ENCODE measurements at regions not wholly inside any gene's neighbourhood (a gene's known extent, or its start where the extent isn't known, plus 50 kb on each side); places are given as distances from the start of the nearest gene placed in this dataset.
A peak's percentile ranks its signal among the peaks of the same experiment; 100 is the strongest.

- no peak overlapping the region for H4K5ac ChIP-seq (ENCODE audit: low read length)
- H2BK120ac ChIP-seq (ENCODE audit: low read depth, low read length): no peak overlapping the region
- H3K4me2 ChIP-seq (ENCODE audit: low read length): no peak overlapping the region
- H4K8ac ChIP-seq (ENCODE audit: low read depth, low read length): no peak overlapping the region
- H3K4me3 ChIP-seq (ENCODE audit: low read length): no peak overlapping the region
- no peak overlapping the region for H2AK5ac ChIP-seq (ENCODE audit: low read length)
- no CpG with 5 or more reads among the region's 2 CpGs for WGBS (ENCODE audit: extremely low coverage, insufficient coverage, low lambda C conversion rate)
- H3K4me1 ChIP-seq (ENCODE audit: control insufficient read depth, low read depth, low read length): no peaks in the 10 kb centered on the region
- DNase-seq: no peak
- no peak overlapping the region for H3K27ac ChIP-seq (ENCODE audit: low read depth, low read length)
- H3K23ac ChIP-seq (ENCODE audit: low read length): no peak overlapping the region
- no peak overlapping the region for H2BK15ac ChIP-seq (replicated peaks; ENCODE audit: low read depth)
- no peak overlapping the region for H2BK5ac ChIP-seq (ENCODE audit: low read length)
- H3K79me1 ChIP-seq (ENCODE audit: low read length): no peaks in the 10 kb centered on the region
- no peak overlapping the region for H3K18ac ChIP-seq (ENCODE audit: low read length)
- no peak overlapping the region for H3K56ac ChIP-seq (ENCODE audit: low read length)
- H3K9ac ChIP-seq (ENCODE audit: low read length): no peak overlapping the region
- no peaks in the 10 kb centered on the region for H3K36me3 ChIP-seq (ENCODE audit: control insufficient read depth, insufficient read depth, low read length)
- no peak overlapping the region for H3K4ac ChIP-seq (ENCODE audit: low read depth, low read length)
- H3K79me2 ChIP-seq (ENCODE audit: control insufficient read depth, insufficient read depth, low read length): no peaks in the 10 kb centered on the region
- no peaks in the 10 kb centered on the region for H3K27me3 ChIP-seq (ENCODE audit: insufficient read depth, low read length, poor library complexity)
Observed at GRCh38 chr9:3730511-3730922, 204.7 kb upstream of the RFX3 start.

DNA sequence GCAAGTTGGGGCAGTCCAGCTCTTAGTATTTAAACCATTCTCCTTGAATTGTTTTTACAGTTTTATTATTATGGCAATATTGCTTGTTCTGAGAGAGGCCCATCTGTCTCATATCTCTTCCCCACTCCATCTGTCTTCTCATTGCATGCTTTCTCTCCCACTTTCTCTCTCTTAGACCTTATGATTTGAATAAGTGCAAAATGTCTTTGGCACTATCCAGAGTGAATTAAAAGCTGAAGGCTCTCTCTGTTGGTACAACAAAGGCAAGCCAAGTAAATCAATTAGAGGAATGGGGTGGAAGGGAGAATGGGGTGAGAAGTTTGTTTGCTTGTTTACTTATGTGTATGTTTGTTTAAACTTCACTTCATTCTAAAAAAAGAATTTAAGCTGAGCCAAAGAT, 195.3 kb upstream of the RFX3 start:
- Histone ChIP-seq H3K79me1 (ENCODE audit: low read length) (no peaks in the 10 kb centered on the region), H3K4me1 (ENCODE audit: control insufficient read depth, low read depth, low read length) (no peaks in the 10 kb centered on the region), H3K56ac (ENCODE audit: low read length) (no peak overlapping the region), H2AK5ac (ENCODE audit: low read length) (no peak overlapping the region), H2BK120ac (ENCODE audit: low read depth, low read length) (no peak overlapping the region), H4K5ac (ENCODE audit: low read length) (no peak overlapping the region), H3K4ac (ENCODE audit: low read depth, low read length) (no peak overlapping the region), H3K79me2 (ENCODE audit: control insufficient read depth, insufficient read depth, low read length) (no peaks in the 10 kb centered on the region), H3K18ac (ENCODE audit: low read length) (no peak overlapping the region), H3K9ac (ENCODE audit: low read length) (no peak overlapping the region), H3K27me3 (ENCODE audit: insufficient read depth, low read length, poor library complexity) (no peaks in the 10 kb centered on the region), H2BK5ac (ENCODE audit: low read length) (no peak overlapping the region), H3K4me3 (ENCODE audit: low read length) (no peak overlapping the region), H2BK15ac (replicated peaks; ENCODE audit: low read depth) (no peak overlapping the region), H3K36me3 (ENCODE audit: control insufficient read depth, insufficient read depth, low read length) (no peaks in the 10 kb centered on the region), H3K4me2 (ENCODE audit: low read length) (no peak overlapping the region), H3K27ac (ENCODE audit: low read depth, low read length) (no peak overlapping the region), H4K8ac (ENCODE audit: low read depth, low read length) (peak overlapping the region; percentile 65), H3K23ac (ENCODE audit: low read length) (no peak overlapping the region)
- no peak for DNase-seq

DNA sequence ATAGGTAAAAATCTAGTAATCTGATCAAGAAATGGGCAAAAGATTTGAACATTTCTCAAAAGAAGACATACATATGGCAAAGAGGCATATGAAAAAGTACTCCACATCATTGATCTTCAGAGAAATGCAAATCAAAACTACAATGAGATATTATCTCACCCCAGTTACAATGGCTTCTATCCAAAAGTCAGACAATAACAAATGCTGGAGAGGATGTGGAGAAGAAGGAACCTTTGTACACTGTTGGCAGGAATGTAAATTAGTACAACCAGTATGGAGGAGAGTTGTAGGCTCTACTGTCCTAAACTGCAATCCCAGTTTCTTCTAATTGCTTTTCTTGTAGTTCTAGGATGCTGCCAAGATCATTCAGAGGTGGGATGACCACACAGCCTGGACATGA, 193.5 kb upstream of the RFX3 start:
- Histone ChIP-seq H3K4me3 (ENCODE audit: low read length) (no peak overlapping the region), H3K27me3 (ENCODE audit: insufficient read depth, low read length, poor library complexity) (no peaks in the 10 kb centered on the region), H4K8ac (ENCODE audit: low read depth, low read length) (no peak overlapping the region), H3K79me1 (ENCODE audit: low read length) (no peaks in the 10 kb centered on the region), H2BK5ac (ENCODE audit: low read length) (no peak overlapping the region), H3K18ac (ENCODE audit: low read length) (no peak overlapping the region), H3K9ac (ENCODE audit: low read length) (no peak overlapping the region), H3K79me2 (ENCODE audit: control insufficient read depth, insufficient read depth, low read length) (no peaks in the 10 kb centered on the region), H3K4ac (ENCODE audit: low read depth, low read length) (no peak overlapping the region), H3K56ac (ENCODE audit: low read length) (no peak overlapping the region), H3K27ac (ENCODE audit: low read depth, low read length) (no peak overlapping the region), H2AK5ac (ENCODE audit: low read length) (no peak overlapping the region), H3K36me3 (ENCODE audit: control insufficient read depth, insufficient read depth, low read length) (no peaks in the 10 kb centered on the region), H3K4me2 (ENCODE audit: low read length) (no peak overlapping the region), H4K5ac (ENCODE audit: low read length) (no peak overlapping the region), H2BK120ac (ENCODE audit: low read depth, low read length) (no peak overlapping the region), H2BK15ac (replicated peaks; ENCODE audit: low read depth) (no peak overlapping the region), H3K23ac (ENCODE audit: low read length) (no peak overlapping the region), H3K4me1 (ENCODE audit: control insufficient read depth, low read depth, low read length) (no peaks in the 10 kb centered on the region)
- DNase-seq: no peak

DNA sequence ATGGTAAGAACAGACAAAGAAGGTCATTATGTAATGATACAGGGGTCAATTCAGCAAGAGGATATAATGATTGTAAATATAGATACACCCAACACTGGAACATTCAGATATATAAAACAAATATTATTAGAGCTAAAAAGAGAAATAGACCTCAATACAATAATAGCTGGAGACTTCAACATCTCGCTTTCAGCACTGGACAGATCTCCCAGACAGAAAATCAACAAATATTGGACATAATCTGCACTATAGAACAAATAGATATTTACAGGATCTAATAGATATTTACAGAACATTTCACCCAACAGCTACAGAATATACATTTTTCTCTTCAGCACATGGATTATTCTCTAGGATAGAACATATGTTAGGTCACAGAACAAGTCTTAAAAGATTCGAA, 190.6 kb upstream of the RFX3 start:
- Histone ChIP-seq H3K79me2 (ENCODE audit: control insufficient read depth, insufficient read depth, low read length) (no peaks in the 10 kb centered on the region), H3K4me3 (ENCODE audit: low read length) (no peak overlapping the region), H2AK5ac (ENCODE audit: low read length) (no peak overlapping the region), H4K5ac (ENCODE audit: low read length) (no peak overlapping the region), H3K9ac (ENCODE audit: low read length) (no peak overlapping the region), H3K36me3 (ENCODE audit: control insufficient read depth, insufficient read depth, low read length) (no peaks in the 10 kb centered on the region), H2BK120ac (ENCODE audit: low read depth, low read length) (no peak overlapping the region), H3K4me1 (ENCODE audit: control insufficient read depth, low read depth, low read length) (no peaks in the 10 kb centered on the region), H3K79me1 (ENCODE audit: low read length) (no peaks in the 10 kb centered on the region), H2BK15ac (replicated peaks; ENCODE audit: low read depth) (no peak overlapping the region), H3K56ac (ENCODE audit: low read length) (no peak overlapping the region), H3K18ac (ENCODE audit: low read length) (no peak overlapping the region), H3K27me3 (ENCODE audit: insufficient read depth, low read length, poor library complexity) (no peaks in the 10 kb centered on the region), H2BK5ac (ENCODE audit: low read length) (no peak overlapping the region), H3K27ac (ENCODE audit: low read depth, low read length) (no peak overlapping the region), H3K4ac (ENCODE audit: low read depth, low read length) (no peak overlapping the region), H3K4me2 (ENCODE audit: low read length) (no peak overlapping the region), H3K23ac (ENCODE audit: low read length) (no peak overlapping the region), H4K8ac (ENCODE audit: low read depth, low read length) (no peak overlapping the region)
- no peak for DNase-seq
- WGBS (ENCODE audit: extremely low coverage, insufficient coverage, low lambda C conversion rate): no CpG with 5 or more reads among the region's 2 CpGs

- no peak overlapping the region for H2AK5ac ChIP-seq (ENCODE audit: low read length)
- H4K5ac ChIP-seq (ENCODE audit: low read length): no peak overlapping the region
- no peak overlapping the region for H3K18ac ChIP-seq (ENCODE audit: low read length)
- H3K9ac ChIP-seq (ENCODE audit: low read length): no peak overlapping the region
- no peak overlapping the region for H3K4me2 ChIP-seq (ENCODE audit: low read length)
- no peaks in the 10 kb centered on the region for H3K79me2 ChIP-seq (ENCODE audit: control insufficient read depth, insufficient read depth, low read length)
- no peak overlapping the region for H3K4ac ChIP-seq (ENCODE audit: low read depth, low read length)
- no peaks in the 10 kb centered on the region for H3K4me1 ChIP-seq (ENCODE audit: control insufficient read depth, low read depth, low read length)
- H3K4me3 ChIP-seq (ENCODE audit: low read length): no peak overlapping the region
- no peak for DNase-seq
- no peaks in the 10 kb centered on the region for H3K79me1 ChIP-seq (ENCODE audit: low read length)
- H3K56ac ChIP-seq (ENCODE audit: low read length): no peak overlapping the region
- no peak overlapping the region for H3K23ac ChIP-seq (ENCODE audit: low read length)
- no peaks in the 10 kb centered on the region for H3K36me3 ChIP-seq (ENCODE audit: control insufficient read depth, insufficient read depth, low read length)
- no peak overlapping the region for H4K8ac ChIP-seq (ENCODE audit: low read depth, low read length)
- no peaks in the 10 kb centered on the region for H3K27me3 ChIP-seq (ENCODE audit: insufficient read depth, low read length, poor library complexity)
- H2BK120ac ChIP-seq (ENCODE audit: low read depth, low read length): no peak overlapping the region
- WGBS (ENCODE audit: extremely low coverage, insufficient coverage, low lambda C conversion rate): no CpG with 5 or more reads among the region's 1 CpG
- no peak overlapping the region for H2BK5ac ChIP-seq (ENCODE audit: low read length)
- H2BK15ac ChIP-seq (replicated peaks; ENCODE audit: low read depth): no peak overlapping the region
- no peak overlapping the region for H3K27ac ChIP-seq (ENCODE audit: low read depth, low read length)
Observed at GRCh38 chr9:3708751-3709150, 182.9 kb upstream of the RFX3 start.

GRCh38 chr9:3704890-3705289, 179.1 kb upstream of the RFX3 start:
- Histone ChIP-seq H3K36me3 (ENCODE audit: control insufficient read depth, insufficient read depth, low read length) (no peaks in the 10 kb centered on the region), H3K4me2 (ENCODE audit: low read length) (no peak overlapping the region), H2BK5ac (ENCODE audit: low read length) (no peak overlapping the region), H3K4me1 (ENCODE audit: control insufficient read depth, low read depth, low read length) (no peaks in the 10 kb centered on the region), H3K4ac (ENCODE audit: low read depth, low read length) (no peak overlapping the region), H3K4me3 (ENCODE audit: low read length) (no peak overlapping the region), H3K79me1 (ENCODE audit: low read length) (no peaks in the 10 kb centered on the region), H3K18ac (ENCODE audit: low read length) (no peak overlapping the region), H3K27ac (ENCODE audit: low read depth, low read length) (no peak overlapping the region), H2BK120ac (ENCODE audit: low read depth, low read length) (no peak overlapping the region), H3K56ac (ENCODE audit: low read length) (no peak overlapping the region), H3K23ac (ENCODE audit: low read length) (no peak overlapping the region), H4K5ac (ENCODE audit: low read length) (no peak overlapping the region), H3K79me2 (ENCODE audit: control insufficient read depth, insufficient read depth, low read length) (no peaks in the 10 kb centered on the region), H4K8ac (ENCODE audit: low read depth, low read length) (no peak overlapping the region), H3K27me3 (ENCODE audit: insufficient read depth, low read length, poor library complexity) (no peaks in the 10 kb centered on the region), H2BK15ac (replicated peaks; ENCODE audit: low read depth) (no peak overlapping the region), H2AK5ac (ENCODE audit: low read length) (no peak overlapping the region), H3K9ac (ENCODE audit: low read length) (no peak overlapping the region)
- WGBS (ENCODE audit: extremely low coverage, insufficient coverage, low lambda C conversion rate): no CpG with 5 or more reads among the region's 2 CpGs
- DNase-seq: no peak

All from mesendoderm (in vitro differentiated cells).